GM19043 (cell line): ENCODE measurements at regions not wholly inside any gene's neighbourhood (a gene's known extent, or its start where the extent isn't known, plus 50 kb on each side); places are given as distances from the start of the nearest gene placed in this dataset.
"Not testable (repeated sequence)": the region's sequence is repeated elsewhere in the genome, so short reads cannot be mapped to it uniquely, and the experiment has no call there.

Experiments used
- ATAC-seq: cut with Tn5 transposase; IDR thresholded peaks from one replicate; pipeline ENCODE4 v1.9.1; 2021; ENCODE audit warnings: low read depth; ENCODE audit not compliant: unreplicated experiment

DNA sequence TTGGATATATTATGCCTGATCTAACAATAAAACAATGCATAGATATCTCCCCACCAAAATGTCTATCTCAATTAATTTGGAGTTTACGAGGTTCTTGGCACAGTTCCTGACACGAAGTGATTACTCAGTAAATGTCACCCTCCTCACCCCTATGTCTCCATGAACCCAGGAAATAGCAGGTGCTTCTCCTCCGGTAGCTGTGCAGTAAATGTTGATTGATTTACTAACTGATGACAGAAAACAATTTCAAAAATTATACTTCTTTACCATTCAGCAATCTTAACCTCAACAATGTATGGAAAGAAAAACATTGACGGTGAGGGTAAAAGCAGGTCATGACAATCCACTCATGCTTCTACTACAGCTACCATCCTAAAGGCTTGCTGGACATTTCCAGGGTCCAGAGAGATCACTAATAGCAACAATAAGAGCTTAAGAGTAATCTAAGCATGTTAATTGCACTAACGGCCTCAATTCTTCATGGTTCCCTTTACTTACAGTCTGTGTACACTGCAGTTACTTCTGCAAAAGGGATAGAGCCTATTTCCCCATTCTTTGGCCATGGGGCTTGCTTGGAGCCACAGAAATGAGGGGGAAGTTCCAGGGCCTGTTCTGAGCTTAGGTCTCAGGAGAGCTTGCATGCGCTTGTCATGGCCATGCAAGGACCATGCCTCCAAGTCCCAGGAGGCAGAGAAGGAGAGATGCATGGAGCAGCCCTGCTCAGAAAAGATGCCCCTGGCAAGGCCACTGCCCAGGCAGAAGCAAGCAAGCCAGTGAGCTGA, 222.6 kb downstream of the ATP6V0E2 start:
- ATAC-seq: not testable (repeated sequence)

DNA sequence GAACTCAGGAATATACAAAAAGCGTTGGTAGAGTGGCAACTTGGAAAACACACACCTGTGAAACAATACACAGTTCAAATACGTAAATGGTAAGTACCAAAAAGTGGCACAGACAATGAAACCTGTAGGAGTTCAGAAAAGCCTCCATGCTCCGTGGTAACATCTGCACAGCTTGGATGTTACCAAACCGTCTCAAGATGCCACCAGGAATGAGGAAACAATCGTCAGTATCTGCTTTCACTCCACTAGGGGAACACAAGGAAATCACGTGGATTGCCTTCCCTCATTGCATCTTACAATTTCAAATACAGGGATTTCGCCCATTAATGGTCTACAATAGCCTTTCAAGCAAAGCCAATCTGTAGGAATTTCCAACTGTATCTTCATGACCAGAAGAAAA, 224.6 kb upstream of the LRRC61 start:
- ATAC-seq: not testable (repeated sequence)

DNA sequence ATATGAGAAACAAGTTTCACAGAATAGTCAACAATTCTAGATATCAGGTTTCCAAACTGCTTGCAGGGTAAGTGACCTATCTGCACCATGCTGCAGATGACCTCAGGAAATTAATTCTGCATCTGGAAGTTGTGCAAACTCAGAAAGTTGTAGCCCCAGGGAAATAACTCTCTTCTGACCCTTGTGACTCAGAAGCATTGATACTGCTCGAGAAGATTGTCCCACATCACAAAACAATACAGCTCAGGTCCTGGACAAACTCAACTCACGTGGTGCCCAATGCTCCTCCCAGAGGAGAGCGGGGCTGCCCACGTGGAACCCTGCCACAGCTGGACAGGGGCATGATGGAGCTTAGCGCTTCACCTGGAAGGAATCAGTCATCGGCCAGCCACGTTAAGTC, 221.9 kb upstream of the LRRC61 start:
- ATAC-seq: not testable (repeated sequence)

DNA sequence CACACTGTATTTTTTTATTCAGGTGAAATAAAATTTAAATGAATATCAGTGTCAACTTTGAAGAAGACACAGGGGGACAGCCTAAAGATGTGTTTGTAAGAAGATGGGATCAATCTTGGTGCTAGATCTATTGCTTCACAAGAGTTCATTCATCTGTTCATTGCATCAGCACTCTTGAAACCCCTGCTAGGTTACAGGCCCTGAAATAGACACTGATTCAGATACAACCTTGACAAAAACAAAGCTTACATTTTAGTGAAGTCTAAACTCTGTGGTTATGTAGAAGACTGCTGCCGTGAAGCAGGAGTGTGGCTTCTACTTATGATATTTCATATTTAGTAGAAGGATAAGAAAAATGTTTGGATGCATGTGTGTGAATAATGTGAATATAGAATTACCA, 215.9 kb upstream of the LRRC61 start:
- ATAC-seq: not testable (repeated sequence)

DNA sequence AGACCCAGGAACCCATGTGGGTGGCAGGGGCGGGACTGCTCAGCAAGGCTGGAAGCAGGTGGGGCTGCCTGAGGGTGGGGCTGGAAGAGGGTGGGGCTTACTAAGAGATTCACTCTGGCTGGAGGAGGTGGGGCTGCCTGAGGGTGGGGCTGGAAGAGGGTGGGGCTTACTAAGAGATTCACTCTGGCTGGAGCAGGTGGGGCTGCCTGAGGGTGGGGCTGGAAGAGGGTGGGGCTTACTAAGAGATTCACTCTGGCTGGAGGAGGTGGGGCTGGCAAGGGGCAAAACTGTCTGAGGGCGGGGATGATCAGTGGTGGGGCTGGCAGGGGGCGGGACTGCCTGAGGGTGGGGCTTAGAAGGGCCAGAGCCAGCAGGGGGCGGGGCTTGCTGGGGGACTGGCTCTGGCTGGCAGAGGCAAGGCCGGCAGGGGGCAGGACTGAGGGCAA, 212.8 kb upstream of the LRRC61 start:
- not testable (repeated sequence) for ATAC-seq

DNA sequence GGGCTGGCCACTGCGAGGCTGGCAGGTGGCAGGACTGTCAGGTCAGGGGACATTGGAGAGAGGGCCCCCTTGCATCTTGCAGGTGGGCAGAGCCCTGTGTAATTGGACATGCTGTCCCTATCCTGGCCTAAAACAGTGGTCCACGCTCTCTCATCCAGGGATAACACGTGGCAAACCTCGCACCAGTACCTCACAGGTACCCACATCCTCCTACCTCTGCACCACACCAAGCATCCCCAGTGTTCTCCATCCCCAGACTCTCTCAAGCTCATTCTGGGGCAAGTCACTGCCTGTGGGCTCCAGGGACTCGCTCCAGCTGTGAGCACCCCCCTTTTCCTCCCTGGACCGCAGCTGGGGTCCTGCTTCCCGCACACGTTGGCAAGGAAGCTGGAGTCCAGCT, 212.3 kb upstream of the LRRC61 start:
- not testable (repeated sequence) for ATAC-seq

DNA sequence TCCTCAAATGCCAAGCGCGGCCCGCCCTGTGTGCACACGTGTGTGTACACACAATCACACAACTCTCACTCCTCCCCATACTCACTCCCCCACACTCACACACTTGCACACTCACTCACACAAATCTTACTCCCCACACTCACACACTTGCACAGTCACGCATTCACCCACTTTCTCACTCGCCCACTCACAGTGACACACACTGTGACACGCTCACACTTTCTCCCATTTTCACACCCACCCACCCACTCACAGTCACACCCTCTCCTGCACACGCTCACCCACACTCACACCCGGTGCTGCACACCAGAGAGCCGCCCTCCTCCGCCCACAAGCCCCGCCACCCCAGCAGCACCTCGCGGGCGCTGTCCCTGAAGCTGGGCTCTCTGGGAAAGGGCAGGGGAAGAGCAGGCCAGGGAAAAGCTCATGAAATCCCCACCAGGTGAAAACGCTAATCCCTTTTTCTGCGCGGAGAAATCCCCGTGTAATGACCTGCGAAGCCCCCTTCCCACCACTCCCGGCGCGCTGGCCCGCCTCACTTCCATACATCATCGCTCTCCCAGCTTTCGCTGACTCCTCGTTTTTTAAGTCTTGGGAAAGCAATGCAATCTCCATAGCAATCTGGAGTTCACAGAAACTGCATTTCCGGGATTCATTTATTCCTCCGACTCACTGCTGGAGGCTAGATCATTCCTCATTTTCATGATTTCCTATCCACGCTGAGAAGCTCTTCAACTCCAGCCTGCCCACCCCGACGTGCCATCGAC, 211.6 kb upstream of the LRRC61 start:
- ATAC-seq: not testable (repeated sequence)

DNA sequence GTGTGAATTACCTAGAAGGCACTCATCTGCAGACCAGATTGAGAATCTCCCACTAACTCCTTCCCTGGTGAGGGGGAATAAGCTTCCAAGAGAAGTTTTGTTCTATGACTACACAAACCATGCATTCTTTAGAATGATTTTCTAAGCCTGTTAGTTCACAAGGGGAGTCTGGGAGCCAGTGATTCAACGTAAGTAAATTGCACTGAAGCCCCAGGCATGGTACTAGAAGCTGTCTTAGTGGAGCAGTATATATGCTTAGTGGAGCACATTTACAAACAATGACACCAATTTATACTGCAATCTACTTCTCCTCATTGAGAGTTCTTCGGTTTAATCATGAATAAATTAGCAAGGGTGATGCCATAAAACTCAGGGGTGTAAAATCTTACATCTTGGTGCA, 209.9 kb upstream of the LRRC61 start:
- ATAC-seq: not testable (repeated sequence)

DNA sequence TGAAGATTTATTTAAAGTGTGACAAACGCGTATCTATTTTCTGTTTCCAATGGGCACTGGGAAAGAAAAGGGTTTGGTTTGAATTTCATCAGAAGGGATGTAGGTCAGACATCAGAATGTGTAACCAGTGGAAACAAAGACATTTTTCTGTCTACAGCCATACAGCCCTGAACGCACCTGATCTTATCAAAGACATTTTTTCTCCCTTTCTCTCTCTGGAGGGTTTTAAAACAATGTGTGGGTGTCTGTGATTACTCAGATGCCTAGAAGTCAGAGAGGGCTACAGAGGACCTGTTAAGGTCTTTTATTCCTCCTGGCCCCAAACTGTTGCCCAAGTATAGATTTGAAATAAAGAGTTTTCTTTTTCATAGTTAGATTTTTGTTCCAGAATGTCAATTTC, 208.6 kb upstream of the LRRC61 start:
- not testable (repeated sequence) for ATAC-seq

DNA sequence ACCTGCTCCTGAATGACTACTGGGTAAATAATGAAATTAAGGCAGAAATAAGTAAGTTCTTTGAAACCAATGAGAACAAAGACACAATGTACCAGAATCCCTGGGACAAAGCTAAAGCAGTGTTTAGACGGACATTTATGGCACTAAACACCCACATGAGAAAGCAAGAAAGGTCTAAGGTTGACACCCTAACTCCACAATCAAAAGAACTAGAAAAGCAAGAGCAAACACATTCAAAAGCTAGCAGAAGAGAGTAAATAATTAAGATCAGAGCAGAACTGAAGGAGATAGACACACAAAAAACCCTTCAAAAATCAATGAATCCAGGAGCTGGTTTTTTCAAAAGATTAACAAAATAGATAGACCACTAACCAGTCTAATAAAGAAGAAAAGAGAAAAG, 203.2 kb upstream of the LRRC61 start:
- not testable (repeated sequence) for ATAC-seq

DNA sequence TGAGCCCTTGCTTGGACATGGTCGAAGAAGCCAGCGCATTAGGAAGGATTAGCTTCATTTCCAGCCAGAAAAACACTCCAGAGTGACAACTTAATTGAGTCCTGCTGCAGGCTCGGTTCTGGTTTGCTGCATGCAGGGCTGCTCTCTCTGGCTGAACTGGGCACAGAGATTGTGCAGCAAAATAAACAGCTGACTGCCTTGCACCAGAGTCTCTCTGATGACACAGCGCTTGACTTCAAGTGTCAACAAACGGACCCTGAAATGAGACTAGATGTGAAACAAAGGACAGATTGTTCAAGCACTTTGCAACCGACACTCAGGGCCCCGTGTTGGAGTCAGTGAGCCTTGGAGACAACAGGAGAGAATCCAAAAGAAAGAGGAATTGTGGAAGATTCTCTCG, 197.3 kb upstream of the LRRC61 start:
- not testable (repeated sequence) for ATAC-seq

DNA sequence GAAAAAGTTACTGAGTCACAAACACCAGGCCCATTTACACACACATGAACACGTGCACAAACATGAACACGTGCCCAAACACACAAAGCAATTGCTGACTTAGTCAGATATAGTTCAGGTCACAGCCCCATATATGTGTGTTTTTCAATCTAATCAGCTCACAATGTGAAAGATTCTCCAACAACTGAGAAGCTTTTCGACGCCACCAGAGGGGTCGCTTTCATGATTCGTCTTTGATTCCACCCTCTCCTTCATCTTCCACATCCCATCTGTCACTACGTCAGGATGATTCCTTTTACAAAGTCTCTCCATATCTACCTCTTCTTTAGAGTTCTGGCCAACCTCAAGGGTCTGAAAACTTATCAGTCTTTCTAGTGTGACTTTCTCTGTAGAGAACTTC, 188.7 kb upstream of the LRRC61 start:
- not testable (repeated sequence) for ATAC-seq

DNA sequence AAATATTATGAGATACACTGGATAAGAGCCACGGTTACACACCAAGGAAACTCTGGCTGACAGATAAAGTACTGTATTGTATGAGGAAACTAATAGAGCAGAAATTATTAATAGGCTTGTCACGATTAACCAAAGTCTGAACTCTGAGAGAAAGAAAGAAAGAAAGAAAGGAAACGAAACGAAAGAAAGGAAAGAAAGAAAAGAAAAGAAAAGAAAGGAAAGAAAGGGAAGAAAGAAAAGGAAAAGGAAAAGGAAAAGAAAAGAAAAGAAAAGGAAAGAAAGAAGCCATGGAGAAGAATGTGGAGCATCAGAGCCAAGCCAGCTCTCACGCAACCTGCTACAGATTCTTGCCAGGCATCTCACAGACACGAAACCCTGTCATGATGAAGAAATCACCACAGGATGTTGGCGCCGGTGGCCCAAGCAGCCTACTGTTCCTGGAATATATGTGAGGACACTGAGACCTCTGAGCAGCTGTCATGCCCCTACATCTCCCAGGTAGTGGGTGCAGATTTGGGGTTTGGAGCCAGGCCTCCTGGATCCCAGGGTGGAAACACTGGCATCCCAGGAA, 187.4 kb upstream of the LRRC61 start:
- not testable (repeated sequence) for ATAC-seq

DNA sequence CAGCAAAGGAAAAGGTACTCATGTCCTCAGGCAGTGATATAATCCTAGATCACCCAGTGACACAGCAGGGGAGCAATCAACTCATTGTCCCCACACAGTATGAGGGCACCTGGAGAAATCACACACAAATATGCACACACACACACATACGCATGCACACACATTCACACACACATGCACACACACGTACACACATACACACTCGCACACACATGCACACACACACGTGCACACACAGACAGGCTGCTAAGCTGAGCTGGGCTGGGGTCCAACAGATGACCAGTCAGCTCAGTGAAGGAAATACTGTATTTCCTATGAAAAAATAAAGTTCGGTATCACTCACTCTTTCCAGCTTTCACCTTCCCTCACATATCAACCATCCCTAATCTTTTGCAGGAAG, 183.3 kb upstream of the LRRC61 start:
- ATAC-seq: not testable (repeated sequence)

DNA sequence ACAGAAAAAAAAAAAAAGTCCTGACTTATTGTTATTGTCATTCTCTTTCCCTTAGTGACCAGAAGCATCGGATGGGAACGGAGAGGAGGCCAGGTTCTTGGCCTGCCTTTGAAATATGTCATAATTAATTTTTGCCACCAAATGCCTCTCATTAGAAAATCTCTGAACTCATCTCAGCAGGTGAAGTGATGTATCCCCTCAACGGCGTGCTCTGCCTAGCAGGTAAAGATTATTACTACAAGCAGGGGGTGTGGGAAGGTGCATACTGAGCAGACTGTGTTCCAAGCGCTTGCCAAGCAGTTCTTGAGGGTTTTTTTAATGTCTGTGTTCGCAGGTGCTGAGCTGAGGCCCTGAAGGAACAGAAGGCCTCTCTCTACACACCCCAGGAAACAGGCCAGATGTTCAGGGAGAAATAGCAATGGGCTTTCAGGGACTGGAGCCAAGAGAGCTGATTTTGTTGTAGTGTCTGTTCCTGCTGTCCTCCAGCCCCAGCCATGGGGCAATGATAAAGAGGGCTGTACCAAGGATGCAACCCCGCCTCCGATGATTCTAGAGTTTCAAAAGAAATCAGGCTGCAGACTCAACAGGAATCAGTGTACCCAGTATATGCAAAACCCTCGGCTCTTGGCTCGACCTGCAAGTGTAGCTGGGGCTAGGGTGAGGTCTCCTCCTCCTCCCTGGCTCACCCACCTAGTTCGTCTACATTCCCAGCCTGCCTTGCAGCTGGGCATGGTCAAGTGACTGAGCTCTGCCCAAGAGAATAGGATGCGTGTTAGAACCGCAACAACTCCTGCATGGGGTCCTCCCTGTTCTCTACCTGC, 181.4 kb upstream of the LRRC61 start:
- not testable (repeated sequence) for ATAC-seq

DNA sequence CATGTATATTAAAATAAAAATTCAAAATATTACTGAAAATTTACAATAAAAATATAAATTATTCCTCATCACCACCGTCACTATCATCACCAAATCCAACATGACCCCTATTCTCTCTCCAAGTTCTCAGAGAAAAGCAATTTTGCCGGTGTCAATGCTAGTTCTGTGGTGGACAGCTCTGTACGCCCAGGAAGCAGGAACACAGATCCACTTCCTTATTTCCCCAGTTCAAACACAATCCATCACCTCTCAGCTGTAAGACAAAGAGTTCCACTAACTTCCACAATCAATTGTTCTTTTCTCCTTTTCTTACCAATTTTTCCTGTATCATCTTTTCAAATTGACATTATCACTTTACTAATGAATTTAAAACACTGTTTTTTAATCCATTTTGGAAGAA, 177.0 kb upstream of the LRRC61 start:
- ATAC-seq: not testable (repeated sequence)

DNA sequence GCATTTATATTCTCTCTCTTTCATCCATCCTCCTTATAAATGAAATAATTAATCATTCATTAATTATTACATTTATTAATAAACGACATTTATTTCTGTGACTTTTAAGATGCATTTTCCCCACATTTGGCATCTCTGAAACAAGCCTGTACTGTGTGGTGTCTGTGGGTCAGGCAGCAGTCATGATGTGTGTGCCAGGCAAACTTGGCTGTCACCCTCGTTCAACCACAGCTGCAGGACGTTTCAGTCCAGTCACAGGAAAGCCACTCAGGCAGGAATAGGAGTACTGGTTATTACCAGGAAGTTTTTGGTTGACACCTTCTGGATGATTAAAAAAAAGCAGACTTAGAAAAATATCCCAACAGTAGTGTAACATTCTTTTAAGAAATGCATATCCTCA, 175.6 kb upstream of the LRRC61 start:
- not testable (repeated sequence) for ATAC-seq

DNA sequence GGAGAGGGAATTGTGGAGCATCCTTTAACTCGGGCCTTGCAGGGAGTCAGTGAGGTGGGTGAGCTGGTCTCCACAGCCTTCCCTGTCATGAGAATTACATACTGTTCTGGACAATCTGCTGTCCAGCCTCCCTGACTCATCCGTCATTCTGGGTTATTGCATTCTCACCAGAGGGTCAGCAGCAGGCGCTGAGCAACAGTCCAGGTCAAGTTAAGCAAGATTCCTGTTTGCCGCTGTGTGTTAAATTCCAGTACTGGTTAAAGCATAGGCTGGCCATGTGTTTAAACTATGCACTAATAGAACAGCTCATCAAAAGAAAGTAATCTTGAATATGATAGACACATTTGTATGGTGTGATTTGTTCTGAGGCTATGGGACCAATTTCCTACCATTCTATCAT, 167.1 kb upstream of the LRRC61 start:
- ATAC-seq: not testable (repeated sequence)

DNA sequence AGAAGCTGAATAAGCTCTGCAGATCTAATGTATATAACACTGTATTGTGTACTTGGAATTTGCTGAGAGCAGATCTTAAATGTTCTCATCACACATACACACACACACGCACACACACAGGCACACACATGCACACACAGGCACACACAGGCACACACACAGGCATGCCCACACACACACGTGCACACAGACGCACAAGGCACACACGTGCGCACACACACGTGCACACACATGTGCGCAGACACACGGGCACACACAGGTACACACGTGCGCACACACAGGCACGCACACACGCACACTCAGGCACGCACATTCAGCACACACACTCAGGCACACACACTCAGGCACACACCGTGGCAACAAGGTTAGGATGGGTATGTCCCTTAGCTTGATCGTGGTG, 164.5 kb upstream of the LRRC61 start:
- not testable (repeated sequence) for ATAC-seq

DNA sequence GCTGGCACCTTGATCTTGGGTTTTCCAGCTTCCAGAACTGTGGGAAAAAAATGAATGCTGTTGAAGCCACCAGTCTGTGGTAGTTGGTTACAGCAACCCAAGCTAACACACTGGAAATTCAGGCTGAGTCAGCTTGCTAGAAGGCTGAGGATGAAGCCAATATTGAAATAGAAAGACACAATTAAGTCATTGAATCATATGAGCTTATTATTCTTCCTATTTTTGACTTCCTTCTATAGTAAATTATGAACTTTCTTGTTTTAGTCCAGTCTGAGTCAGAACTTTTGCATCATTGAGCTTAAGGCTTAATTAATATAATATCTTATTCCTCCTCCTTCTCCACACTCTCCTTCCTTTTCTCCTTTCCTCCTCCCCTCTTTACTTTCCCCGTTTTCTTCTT, 153.6 kb upstream of the LRRC61 start:
- not testable (repeated sequence) for ATAC-seq
